CD8-positive, alpha-beta memory T cell (primary cell): ENCODE measurements at regions not wholly inside any gene's neighbourhood (a gene's known extent, or its start where the extent isn't known, plus 50 kb on each side); places are given as distances from the start of the nearest gene placed in this dataset.
"Not testable (repeated sequence)": the region's sequence is repeated elsewhere in the genome, so short reads cannot be mapped to it uniquely, and the experiment has no call there.

Experiments
- CTCF ChIA-PET: fragments of 350-600 bp; sonication (Branson Sonifier 250); formaldehyde crosslinking; loops from one replicate; lab custom pipeline; 2021; ENCODE audit warnings: antibody characterized with exemption; lab: Charles Lee
- POLR2A ChIA-PET: fragments of 350-600 bp; sonication (Branson Sonifier 250); formaldehyde crosslinking; loops from one replicate; lab custom pipeline; 2021; ENCODE audit warnings: antibody characterized with exemption; lab: Charles Lee
- DNase-seq, 5 donors: peaks; one replicate each; pipeline versions ENCODE4 v3.0.0 to v3.0.0-alpha.2; 2020 to 2022; ENCODE audit warnings: mixed read lengths in 1 of 5
- H3K27ac ChIP-seq: one replicate; pipeline ENCODE4 v1.7.0; 2013; ENCODE audit warnings: low read depth, mild to moderate bottlenecking, low read length, moderate library complexity
- H3K27me3 ChIP-seq: 2 replicates; pipeline ENCODE4 v1.7.0; 2013; ENCODE audit warnings: low read length, mild to moderate bottlenecking; ENCODE audit not compliant: insufficient read depth, poor library complexity, severe bottlenecking
- H3K36me3 ChIP-seq: 2 replicates; pipeline ENCODE4 v1.7.0; 2013; ENCODE audit warnings: mild to moderate bottlenecking, low read length, moderate library complexity; ENCODE audit not compliant: insufficient read depth
- H3K4me1 ChIP-seq: 2 replicates; pipeline ENCODE4 v1.7.0; 2013; ENCODE audit warnings: mild to moderate bottlenecking, low read length, moderate library complexity; ENCODE audit not compliant: insufficient read depth
- H3K4me3 ChIP-seq: 2 replicates; pipeline ENCODE4 v1.7.0; 2013; ENCODE audit warnings: mild to moderate bottlenecking, low read length
- H3K9me3 ChIP-seq: 2 replicates; pipeline ENCODE4 v1.7.0; 2013; ENCODE audit warnings: mild to moderate bottlenecking, low read length
- H3K27ac Mint-ChIP-seq, 8 donors: one replicate each; pipeline ENCODE4 v1.8.0; 2020 to 2021; ENCODE audit warnings: mixed read lengths in 8 of 8, mild to moderate bottlenecking in 6 of 8, inconsistent platforms in 3 of 8, moderate library complexity in 3 of 8
- H3K27me3 Mint-ChIP-seq, 2 donors: one replicate each; pipeline ENCODE4 v1.8.0; 2020 to 2021; ENCODE audit warnings: mixed read lengths in 2 of 2, mild to moderate bottlenecking in 1 of 2, moderate library complexity in 1 of 2
- H3K36me3 Mint-ChIP-seq, 3 donors: one replicate each; pipeline ENCODE4 v1.8.0; 2020 to 2021; ENCODE audit warnings: mixed read lengths in 3 of 3, inconsistent platforms in 1 of 3, mild to moderate bottlenecking in 1 of 3
- H3K4me1 Mint-ChIP-seq, 3 donors: one replicate each; pipeline ENCODE4 v1.8.0; 2020 to 2021; ENCODE audit warnings: mixed read lengths in 3 of 3, inconsistent platforms in 1 of 3, mild to moderate bottlenecking in 1 of 3
- H3K4me3 Mint-ChIP-seq, 7 donors: one replicate each; pipeline ENCODE4 v1.8.0; 2020 to 2021; ENCODE audit warnings: mixed read lengths in 7 of 7, mild to moderate bottlenecking in 6 of 7, moderate library complexity in 4 of 7, inconsistent platforms in 2 of 7
- H3K9me3 Mint-ChIP-seq, 5 donors: one replicate each; pipeline ENCODE4 v1.8.0; 2020 to 2022; ENCODE audit warnings: mixed read lengths in 5 of 5, mild to moderate bottlenecking in 3 of 5, moderate library complexity in 2 of 5, inconsistent platforms in 1 of 5

DNA sequence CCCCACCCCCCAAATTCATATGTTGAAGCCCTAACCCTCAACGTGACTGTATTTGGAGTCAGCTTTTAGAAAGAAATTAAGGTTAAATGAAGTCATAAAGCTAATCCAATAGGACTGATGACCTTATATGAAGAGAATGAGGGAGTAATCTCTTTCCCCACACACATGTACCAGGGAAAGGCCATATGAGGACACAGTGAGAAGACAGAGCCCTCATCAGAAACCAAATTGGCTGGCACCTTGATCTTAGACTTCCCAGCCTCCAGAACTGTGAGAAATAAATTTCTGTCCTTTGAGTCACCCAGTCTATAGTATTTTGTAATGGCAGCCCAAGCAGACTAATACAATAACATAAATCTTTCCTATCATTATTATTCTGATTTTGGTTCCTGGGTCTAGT lies 194.7 kb upstream of the NANOGP8 start:
- Histone ChIP-seq H3K9me3 (no peaks in the 10 kb centered on the region), H3K27me3 (no peaks in the 10 kb centered on the region), H3K36me3 (no peaks in the 10 kb centered on the region), H3K4me1 (no peaks in the 10 kb centered on the region), H3K27ac (no peak overlapping the region), H3K4me3 (no peak overlapping the region)
- H3K36me3 Mint-ChIP-seq, result peaks cover 0 to 4% (median 0%) of the 10 kb centered on the region in 3 donors
- CTCF ChIA-PET, result no interaction called here
- H3K27ac Mint-ChIP-seq, result no peak overlapping the region
- POLR2A ChIA-PET, result no interaction called here
- no peak for DNase-seq
- no peak overlapping the region for H3K4me3 Mint-ChIP-seq
- H3K9me3 Mint-ChIP-seq, result peaks cover 20 to 40% (median 32%) of the 10 kb centered on the region in 5 donors
- H3K27me3 Mint-ChIP-seq, result peaks cover 0 to 2% of the 10 kb centered on the region in 2 donors
- no peaks in the 10 kb centered on the region for H3K4me1 Mint-ChIP-seq

- Histone ChIP-seq H3K4me1 (no peaks in the 10 kb centered on the region), H3K27me3 (no peaks in the 10 kb centered on the region), H3K9me3 (no peaks in the 10 kb centered on the region), H3K4me3 (no peak overlapping the region), H3K36me3 (no peaks in the 10 kb centered on the region), H3K27ac (no peak overlapping the region)
- Mint-ChIP-seq H3K4me3 (no peak overlapping the region), H3K36me3 (no peaks in the 10 kb centered on the region), H3K27me3 (no peaks in the 10 kb centered on the region), H3K9me3 (peaks cover 4 to 36% (median 21%) of the 10 kb centered on the region in 5 donors), H3K4me1 (no peaks in the 10 kb centered on the region), H3K27ac (no peak overlapping the region)
- no peak for DNase-seq
- CTCF ChIA-PET, result no interaction called here
- POLR2A ChIA-PET, result no interaction called here
These were observed 186.4 kb upstream of the NANOGP8 start for GRCh38 chr15:35271371-35272043.

GRCh38 chr15:35260941-35261340 lies 175.8 kb upstream of the NANOGP8 start:
- H3K27ac Mint-ChIP-seq, result no peak overlapping the region
- H3K4me3 ChIP-seq, result no peak overlapping the region
- no peak overlapping the region for H3K27ac ChIP-seq
- H3K36me3 Mint-ChIP-seq, result no peaks in the 10 kb centered on the region
- ChIA-PET POLR2A (no interaction called here), CTCF (no interaction called here)
- H3K27me3 ChIP-seq, result no peaks in the 10 kb centered on the region
- H3K9me3 Mint-ChIP-seq, result peaks cover 0 to 6% (median 2%) of the 10 kb centered on the region in 5 donors
- no peaks in the 10 kb centered on the region for H3K4me1 Mint-ChIP-seq
- H3K4me1 ChIP-seq, result no peaks in the 10 kb centered on the region
- no peaks in the 10 kb centered on the region for H3K36me3 ChIP-seq
- no peak overlapping the region for H3K4me3 Mint-ChIP-seq
- no peaks in the 10 kb centered on the region for H3K27me3 Mint-ChIP-seq
- H3K9me3 ChIP-seq, result no peaks in the 10 kb centered on the region
- no peak for DNase-seq

GRCh38 chr15:35260274-35260673 lies 175.2 kb upstream of the NANOGP8 start:
- H3K4me1 Mint-ChIP-seq, POLR2A ChIA-PET, CTCF ChIA-PET, H3K9me3 ChIP-seq, H3K27me3 ChIP-seq, H3K36me3 Mint-ChIP-seq, H3K27me3 Mint-ChIP-seq, H3K4me3 Mint-ChIP-seq, H3K36me3 ChIP-seq, H3K4me3 ChIP-seq, H3K9me3 Mint-ChIP-seq, DNase-seq, H3K27ac ChIP-seq, H3K27ac Mint-ChIP-seq, H3K4me1 ChIP-seq: not testable (repeated sequence)

DNA sequence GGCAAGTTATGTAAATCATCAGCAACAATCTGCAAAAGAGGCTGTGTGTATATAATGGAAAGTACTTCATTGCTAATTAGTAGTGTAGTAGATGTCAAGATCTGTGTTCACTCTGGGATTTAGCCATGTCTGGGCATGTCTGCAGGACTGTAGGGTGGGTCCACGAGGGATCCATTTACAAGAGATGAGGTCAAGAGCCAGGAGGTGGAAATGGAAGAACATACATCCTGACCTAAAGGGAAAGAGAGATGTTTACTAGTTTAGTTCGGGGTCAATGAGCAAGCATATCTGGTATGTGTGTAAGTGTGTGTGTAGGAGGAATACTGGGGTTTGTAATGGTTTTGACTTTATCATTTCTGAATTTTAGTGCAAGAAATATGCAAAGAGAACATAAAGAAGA lies 171.5 kb upstream of the NANOGP8 start:
- no peak overlapping the region for H3K4me3 Mint-ChIP-seq
- Histone ChIP-seq H3K4me3 (no peak overlapping the region), H3K27ac (no peak overlapping the region), H3K9me3 (no peaks in the 10 kb centered on the region), H3K36me3 (no peaks in the 10 kb centered on the region), H3K27me3 (no peaks in the 10 kb centered on the region), H3K4me1 (no peaks in the 10 kb centered on the region)
- peaks cover 0 to 3% (median 2%) of the 10 kb centered on the region in 5 donors for H3K9me3 Mint-ChIP-seq
- no peak for DNase-seq
- ChIA-PET POLR2A (no interaction called here), CTCF (no interaction called here)
- H3K4me1 Mint-ChIP-seq, result no peaks in the 10 kb centered on the region
- no peaks in the 10 kb centered on the region for H3K27me3 Mint-ChIP-seq
- H3K36me3 Mint-ChIP-seq, result no peaks in the 10 kb centered on the region
- H3K27ac Mint-ChIP-seq, result no peak overlapping the region

DNA sequence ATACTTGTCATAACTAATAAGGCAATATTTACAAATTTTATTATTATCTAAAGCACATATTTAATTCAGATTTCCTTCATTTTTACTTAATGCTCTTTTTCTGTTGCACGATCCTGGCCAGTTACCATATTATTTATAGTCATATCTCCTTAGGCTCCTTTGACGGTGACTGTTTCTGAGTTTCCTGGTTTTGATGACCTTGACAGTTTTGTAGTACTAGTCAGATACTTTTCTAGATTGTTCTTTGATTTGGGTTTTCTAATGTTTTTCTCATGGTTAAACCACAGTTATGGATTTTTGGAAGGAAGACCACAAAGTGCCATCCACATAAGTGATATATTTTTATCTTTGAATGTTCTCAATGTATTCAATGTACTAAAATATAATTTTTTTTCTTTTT lies 171.0 kb upstream of the NANOGP8 start:
- Histone ChIP-seq H3K27me3 (no peaks in the 10 kb centered on the region), H3K4me1 (no peaks in the 10 kb centered on the region), H3K9me3 (no peaks in the 10 kb centered on the region), H3K27ac (no peak overlapping the region), H3K4me3 (no peak overlapping the region), H3K36me3 (no peaks in the 10 kb centered on the region)
- H3K9me3 Mint-ChIP-seq, result peaks cover 0 to 3% (median 0%) of the 10 kb centered on the region in 5 donors
- no peaks in the 10 kb centered on the region for H3K36me3 Mint-ChIP-seq
- DNase-seq, result no peak
- POLR2A ChIA-PET, result no interaction called here
- H3K4me3 Mint-ChIP-seq, result no peak overlapping the region
- no peak overlapping the region for H3K27ac Mint-ChIP-seq
- CTCF ChIA-PET, result no interaction called here
- no peaks in the 10 kb centered on the region for H3K27me3 Mint-ChIP-seq
- H3K4me1 Mint-ChIP-seq, result no peaks in the 10 kb centered on the region

DNA sequence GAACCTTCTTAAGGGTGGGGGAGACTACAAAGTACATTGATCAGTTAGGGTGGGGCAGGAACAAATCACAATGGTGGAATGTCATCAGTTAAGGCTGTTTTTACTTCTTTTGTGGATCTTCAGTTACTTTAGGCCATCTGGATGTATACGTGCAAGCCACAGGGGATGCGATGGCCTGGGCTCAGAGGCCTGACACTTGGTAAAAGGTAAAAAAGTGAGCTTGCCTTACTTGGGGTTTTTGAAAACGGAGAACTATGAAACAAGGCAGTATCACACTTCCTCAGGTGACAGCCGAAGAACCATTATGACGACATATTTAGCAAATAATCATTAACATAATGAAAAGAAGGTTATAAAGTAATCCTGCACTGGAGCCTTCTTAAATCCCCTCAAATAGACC lies 169.8 kb upstream of the NANOGP8 start:
- H3K27me3 Mint-ChIP-seq, DNase-seq, H3K4me3 ChIP-seq, H3K27ac ChIP-seq, H3K4me3 Mint-ChIP-seq, H3K9me3 Mint-ChIP-seq, H3K27me3 ChIP-seq, H3K4me1 Mint-ChIP-seq, H3K4me1 ChIP-seq, CTCF ChIA-PET, H3K36me3 Mint-ChIP-seq, POLR2A ChIA-PET, H3K9me3 ChIP-seq, H3K27ac Mint-ChIP-seq, H3K36me3 ChIP-seq: not testable (repeated sequence)

DNA sequence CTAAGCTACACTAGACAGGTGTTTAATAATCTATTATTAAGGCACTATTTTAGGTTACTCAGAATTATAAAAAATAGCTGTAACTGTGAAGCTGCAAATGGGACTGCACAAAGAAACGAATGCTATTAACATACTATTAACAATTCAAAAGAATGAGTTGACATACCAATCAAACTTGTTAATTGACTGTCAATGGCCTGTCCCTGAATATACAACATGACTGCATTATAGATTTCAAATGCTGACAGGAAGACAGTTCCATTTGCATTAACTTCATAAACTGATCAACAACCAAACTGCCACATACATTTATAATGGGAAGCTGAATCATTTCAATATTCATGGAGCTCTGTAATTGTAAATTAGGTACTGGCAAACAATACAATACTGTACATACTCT lies 169.0 kb upstream of the NANOGP8 start:
- Histone ChIP-seq H3K27me3 (no peaks in the 10 kb centered on the region), H3K4me1 (no peaks in the 10 kb centered on the region), H3K4me3 (no peak overlapping the region), H3K9me3 (no peaks in the 10 kb centered on the region), H3K36me3 (no peaks in the 10 kb centered on the region), H3K27ac (no peak overlapping the region)
- Mint-ChIP-seq H3K27me3 (no peaks in the 10 kb centered on the region), H3K36me3 (no peaks in the 10 kb centered on the region), H3K9me3 (peaks cover 0 to 2% (median 0%) of the 10 kb centered on the region in 5 donors), H3K4me1 (no peaks in the 10 kb centered on the region), H3K27ac (no peak overlapping the region), H3K4me3 (no peak overlapping the region)
- CTCF ChIA-PET, result no interaction called here
- no peak for DNase-seq
- POLR2A ChIA-PET, result no interaction called here
